ENCODE measurements at regions not wholly inside any gene's neighbourhood (a gene's known extent, or its start where the extent isn't known, plus 50 kb on each side); places are given as distances from the start of the nearest gene placed in this dataset.
"Not testable (repeated sequence)": the region's sequence is repeated elsewhere in the genome, so short reads cannot be mapped to it uniquely, and the experiment has no call there.

- BruUV-seq (replicated peaks); H3K27me3 ChIP-seq (ENCODE audit: control insufficient read depth, insufficient read depth, low read length); ATAC-seq; intact Hi-C loops (cut with micrococcal nuclease; ENCODE audit: unreplicated experiment); DNase-seq (ENCODE audit: low read depth, low spot score); H3K9me3 ChIP-seq (ENCODE audit: control insufficient read depth, insufficient read depth, low read depth, low read length); H3K4me3 ChIP-seq (ENCODE audit: low read depth in 2 of 2, low read length in 2 of 2); POLR2A ChIA-PET; CTCF ChIA-PET; in situ Hi-C loops (cut with HindIII; ENCODE audit: low pct_unique_long_range_greater_than_20kb, low sequenced_read_pairs); H3K4me1 ChIP-seq (ENCODE audit: control insufficient read depth, insufficient read depth, low read length); H3K36me3 ChIP-seq (ENCODE audit: control insufficient read depth, insufficient read depth, low read length); H3K27ac ChIP-seq (ENCODE audit: low read length): not testable (repeated sequence)
Observed at GRCh38 chr11:71782229-71782861, 50.7 kb upstream of the DEFB108B start.

- H3K27me3 ChIP-seq (ENCODE audit: control insufficient read depth, insufficient read depth, low read length); H3K4me1 ChIP-seq (ENCODE audit: control insufficient read depth, insufficient read depth, low read length); H3K36me3 ChIP-seq (ENCODE audit: control insufficient read depth, insufficient read depth, low read length); BruUV-seq (replicated peaks); ATAC-seq; H3K9me3 ChIP-seq (ENCODE audit: control insufficient read depth, insufficient read depth, low read depth, low read length); in situ Hi-C loops (cut with HindIII; ENCODE audit: low pct_unique_long_range_greater_than_20kb, low sequenced_read_pairs); H3K27ac ChIP-seq (ENCODE audit: low read length); intact Hi-C loops (cut with micrococcal nuclease; ENCODE audit: unreplicated experiment); CTCF ChIA-PET; H3K4me3 ChIP-seq (ENCODE audit: low read depth in 2 of 2, low read length in 2 of 2); DNase-seq (ENCODE audit: low read depth, low spot score); POLR2A ChIA-PET: not testable (repeated sequence)
Observed at GRCh38 chr11:71783191-71783590, 49.8 kb upstream of the DEFB108B start.

Data from Panc1 (cell line).